Bone marrow (tissue), 2 donors: ENCODE measurements at regions not wholly inside any gene's neighbourhood (a gene's known extent, or its start where the extent isn't known, plus 50 kb on each side); places are given as distances from the start of the nearest gene placed in this dataset.

Source experiments
- DNase-seq, 2 donors: peaks; one replicate each; lab custom pipeline; 2025; lab: John Stamatoyannopoulos, UW

- no peak for DNase-seq
These were observed 266.4 kb downstream of the MAF start for GRCh38 chr16:79334127-79334526.

- no peak for DNase-seq
These were observed 269.5 kb downstream of the MAF start for GRCh38 chr16:79331066-79331465.

- no peak for DNase-seq
These were observed 270.6 kb downstream of the MAF start for GRCh38 chr16:79329967-79330366.

- DNase-seq = no peak
These were observed 271.4 kb downstream of the MAF start for GRCh38 chr16:79329166-79329521.

- DNase-seq = peak in 1 of 2 donors; percentile 19
These were observed 272.0 kb downstream of the MAF start for GRCh38 chr16:79328402-79329165.

- DNase-seq = no peak
These were observed 272.7 kb downstream of the MAF start for GRCh38 chr16:79327836-79328235.

GRCh38 chr16:79326549-79326948 lies 274.0 kb downstream of the MAF start:
- DNase-seq = no peak

- DNase-seq = no peak
These were observed 275.2 kb downstream of the MAF start for GRCh38 chr16:79325226-79325945.

GRCh38 chr16:79320956-79321355 lies 279.6 kb downstream of the MAF start:
- no peak for DNase-seq

- no peak for DNase-seq
These were observed 282.2 kb downstream of the MAF start for GRCh38 chr16:79318143-79318899.

GRCh38 chr16:79317521-79317920 lies 283.0 kb downstream of the MAF start:
- no peak for DNase-seq

- DNase-seq = no peak
These were observed 283.5 kb downstream of the MAF start for GRCh38 chr16:79317026-79317425.

GRCh38 chr16:79316004-79316458 lies 284.5 kb downstream of the MAF start:
- DNase-seq = no peak

- DNase-seq = no peak
These were observed 288.0 kb downstream of the MAF start for GRCh38 chr16:79312502-79312901.

GRCh38 chr16:79310710-79311109 lies 289.8 kb downstream of the MAF start:
- DNase-seq = no peak

- no peak for DNase-seq
These were observed 290.9 kb downstream of the MAF start for GRCh38 chr16:79309606-79310005.

GRCh38 chr16:79307214-79307613 lies 293.3 kb downstream of the MAF start:
- no peak for DNase-seq

GRCh38 chr16:79305074-79305473 lies 295.5 kb downstream of the MAF start:
- no peak for DNase-seq

- DNase-seq = no peak
These were observed 296.6 kb downstream of the MAF start for GRCh38 chr16:79303959-79304387.

GRCh38 chr16:79303206-79303605 lies 297.3 kb downstream of the MAF start:
- no peak for DNase-seq

GRCh38 chr16:79302731-79303130 lies 297.8 kb downstream of the MAF start:
- no peak for DNase-seq

- DNase-seq = no peak
These were observed 299.5 kb downstream of the MAF start for GRCh38 chr16:79301051-79301450.
